HepG2 (cell line): ENCODE measurements at regions not wholly inside any gene's neighbourhood (a gene's known extent, or its start where the extent isn't known, plus 50 kb on each side); places are given as distances from the start of the nearest gene placed in this dataset.

Experiments used
- ATAC-seq: fragments of 200-7000 bp; cut with Tn5 transposase; 3 replicates; pipeline ENCODE4 v1.9.1; 2020; ENCODE audit warnings: mild to moderate bottlenecking, moderate library complexity
- BruUV-seq: library from RNA; stranded (reverse); fragments of 400-500 nt; replicated peaks from 2 replicates; lab custom pipeline; 2021; lab: Mats Ljungman, UMichigan
- CTCF ChIA-PET: fragments of 300-600 bp; formaldehyde crosslinking; extraction: SDS; loops from one replicate; lab custom pipeline; 2021; ENCODE audit warnings: low total read pairs, inconsistent platforms, low intra/inter-chr PET ratio; lab: Yijun Ruan, JAX
- POLR2A ChIA-PET: fragments of 350-600 bp; sonication (Branson Sonifier 250); formaldehyde crosslinking; loops from one replicate; lab custom pipeline; 2020; ENCODE audit warnings: antibody characterized with exemption, inconsistent platforms; lab: Yijun Ruan, JAX
- DNase-seq: peaks from one replicate; pipeline ENCODE4 v3.0.0-alpha.2; 2015; ENCODE audit warnings: low spot score
- FAIRE-seq: peaks from 3 replicates; lab custom pipeline; 2011; peaks lifted over from hg19 to GRCh38; lab: Jason Lieb, UNC
- H2AFZ ChIP-seq: one replicate; pipeline ENCODE4 v1.6.1; 2011; ENCODE audit warnings: low read length, inconsistent platforms
- H3K27ac ChIP-seq: fragments of 300-600 bp; 3 replicates; pipeline ENCODE4 v1.8.0; 2011; ENCODE audit warnings: mixed run types, mild to moderate bottlenecking, mixed read lengths, low read length, inconsistent platforms; ENCODE audit not compliant: insufficient read depth; ENCODE audit errors: extremely low read length
- H3K27me3 ChIP-seq, 2 experiments: fragments of 200-600 bp in 1 of 2; 2 replicates in 1 of 2; 3 replicates in 1 of 2; pipeline versions ENCODE4 v1.6.0 to v1.8.0; 2011; ENCODE audit warnings: low read length in 2 of 2, mild to moderate bottlenecking in 2 of 2, moderate library complexity in 2 of 2, inconsistent platforms in 1 of 2; ENCODE audit not compliant: insufficient read depth in 2 of 2, control insufficient read depth in 1 of 2
- H3K36me3 ChIP-seq, 2 experiments: fragments of 200-600 bp in 1 of 2; replicated peaks in 1 of 2; 2 replicates in 1 of 2; 3 replicates in 1 of 2; pipeline versions ENCODE4 v1.5.1 to v1.8.0; 2011; ENCODE audit warnings: low read length in 2 of 2, inconsistent platforms in 1 of 2; ENCODE audit not compliant: insufficient read depth in 2 of 2, control insufficient read depth in 1 of 2
- H3K4me1 ChIP-seq: 2 replicates; pipeline ENCODE4 v1.5.1; 2012; ENCODE audit warnings: low read length, inconsistent platforms; ENCODE audit not compliant: insufficient read depth
- H3K4me2 ChIP-seq: 2 replicates; pipeline ENCODE4 v1.6.0; 2011; ENCODE audit warnings: low read depth, low read length, inconsistent platforms
- H3K4me3 ChIP-seq, 3 experiments: fragments of 200-600 bp in 1 of 3; sonication (generic), shearing (Covaris generic) in 1 of 3; replicated peaks in 1 of 3; 2 replicates each; pipeline ENCODE4 v1.5.1; 2011 to 2016; ENCODE audit warnings: low read length in 3 of 3, inconsistent platforms in 2 of 3, low read depth in 2 of 3, mild to moderate bottlenecking in 2 of 3, control low read depth in 1 of 3, mixed read lengths in 1 of 3; ENCODE audit not compliant: insufficient read depth in 1 of 3
- H3K79me2 ChIP-seq: one replicate; pipeline ENCODE4 v1.6.1; 2011; ENCODE audit warnings: low read length, inconsistent platforms; ENCODE audit not compliant: insufficient read depth
- H3K9ac ChIP-seq: 2 replicates; pipeline ENCODE4 v1.6.0; 2011; ENCODE audit warnings: mild to moderate bottlenecking, low read depth, low read length, inconsistent platforms; ENCODE audit not compliant: insufficient read depth
- H3K9me3 ChIP-seq: 2 replicates; pipeline ENCODE4 v1.5.1; 2012; ENCODE audit warnings: mild to moderate bottlenecking, low read length
- H4K20me1 ChIP-seq: 2 replicates; pipeline ENCODE4 v1.6.0; 2011; ENCODE audit warnings: inconsistent platforms, mild to moderate bottlenecking, low read length, moderate library complexity; ENCODE audit not compliant: insufficient read depth
- ATF6 ChIP-seq: sonication (generic); formaldehyde crosslinking; conservative IDR thresholded peaks from 2 replicates; pipeline ENCODE4 v1.4.0; 2020; ENCODE audit warnings: missing genetic modification reagents
- KLF11 ChIP-seq: IDR thresholded peaks from 2 replicates; pipeline ENCODE4 v1.6.1; 2016; ENCODE audit warnings: missing compliant biosample characterization
- MBD4 ChIP-seq: IDR thresholded peaks from 2 replicates; pipeline ENCODE4 v1.6.1; 2012; ENCODE audit warnings: low read length, inconsistent platforms, borderline replicate concordance
- MLX ChIP-seq: IDR thresholded peaks from 2 replicates; pipeline ENCODE4 v1.6.1; 2016
- NKX3-1 ChIP-seq: sonication (generic); formaldehyde crosslinking; IDR thresholded peaks from 2 replicates; pipeline ENCODE4 v1.5.0; 2020; ENCODE audit warnings: missing genetic modification reagents
- POGK ChIP-seq: sonication (generic); formaldehyde crosslinking; conservative IDR thresholded peaks from 2 replicates; pipeline ENCODE4 v1.8.0; 2022; ENCODE audit warnings: mild to moderate bottlenecking, moderate library complexity, missing genetic modification reagents
- RCOR2 ChIP-seq: IDR thresholded peaks from 2 replicates; pipeline ENCODE4 v1.6.1; 2016; ENCODE audit warnings: missing biosample characterization, missing genetic modification reagents
- RELA ChIP-seq: sonication (generic); formaldehyde crosslinking; IDR thresholded peaks from 2 replicates; pipeline ENCODE4 v1.4.0; 2020; ENCODE audit warnings: missing genetic modification reagents
- XRCC5 ChIP-seq: fragments of 200-400 bp; formaldehyde crosslinking; optimal IDR thresholded peaks from 2 replicates; pipeline ENCODE3; 2017; ENCODE audit warnings: mild to moderate bottlenecking, low read length
- ZFYVE20 ChIP-seq: sonication (generic); formaldehyde crosslinking; IDR thresholded peaks from 2 replicates; pipeline ENCODE4 v1.8.0; 2023; ENCODE audit warnings: low read depth, mild to moderate bottlenecking, moderate library complexity, missing genetic modification reagents, borderline replicate concordance
- ZNF761 ChIP-seq: sonication (generic); formaldehyde crosslinking; conservative IDR thresholded peaks from 2 replicates; pipeline ENCODE4 v1.4.0; 2020; ENCODE audit warnings: mild to moderate bottlenecking, missing genetic modification reagents
- WGBS: methylation state at CpG from one replicate; pipeline ENCODE4 v1.1.6; 2017; ENCODE audit warnings: low lambda C conversion rate; 5-methylcytosine and 5-hydroxymethylcytosine counted together
- in situ Hi-C: cut with HindIII; loops from 2 replicates; pipeline ENCODE4 v1.10.0; 2017; ENCODE audit warnings: low pct_unique_long_range_greater_than_20kb; ENCODE audit not compliant: extremely low pct_ligation_motif_present
- intact Hi-C: fragments of 100-400 bp; cut with micrococcal nuclease; formaldehyde crosslinking; loops from one replicate; pipeline ENCODE4 v1.10.0; 2022; ENCODE audit not compliant: unreplicated experiment

GRCh38 chr1:82485591-82486369 lies 685.0 kb downstream of the ADGRL2 start:
- H4K20me1 ChIP-seq, result no peaks in the 10 kb centered on the region
- H3K4me2 ChIP-seq, result no peak overlapping the region
- no peak overlapping the region for H3K4me3 ChIP-seq
- H3K9ac ChIP-seq, result no peak overlapping the region
- POLR2A ChIA-PET, result no interaction called here
- no peaks in the 10 kb centered on the region for H3K79me2 ChIP-seq
- BruUV-seq, result no TSS peak
- ATAC-seq (no peak), FAIRE-seq (no peak), DNase-seq (no peak)
- no peaks in the 10 kb centered on the region for H3K27me3 ChIP-seq
- in situ Hi-C loops, result no loop called here
- WGBS, result 6% methylated on average over 4 of the region's 4 CpGs
- TF ChIP-seq ZFYVE20 (CRISPR knock-in tag) (no peak), MLX (CRISPR knock-in tag) (no peak), RCOR2 (CRISPR knock-in tag) (no peak), ZNF761 (CRISPR knock-in tag) (no peak), RELA (CRISPR knock-in tag) (no peak), ATF6 (CRISPR knock-in tag) (no peak), NKX3-1 (no peak), KLF11 (CRISPR knock-in tag) (no peak), XRCC5 (no peak), MBD4 (no peak), POGK (CRISPR knock-in tag) (no peak)
- CTCF ChIA-PET, result no interaction called here
- peaks cover 79% of the 10 kb centered on the region for H3K9me3 ChIP-seq
- intact Hi-C loops, result no loop called here
- H3K27ac ChIP-seq, result no peak overlapping the region
- H3K36me3 ChIP-seq, result no peaks in the 10 kb centered on the region
- no peaks in the 10 kb centered on the region for H3K4me1 ChIP-seq
- H2AFZ ChIP-seq, result no peak overlapping the region
